ENCODE measurements at regions not wholly inside any gene's neighbourhood (a gene's known extent, or its start where the extent isn't known, plus 50 kb on each side); places are given as distances from the start of the nearest gene placed in this dataset.

GRCh38 chr3:141669434-141669833, 68.7 kb upstream of the RNF7 start:
- no peak for DNase-seq

DNA sequence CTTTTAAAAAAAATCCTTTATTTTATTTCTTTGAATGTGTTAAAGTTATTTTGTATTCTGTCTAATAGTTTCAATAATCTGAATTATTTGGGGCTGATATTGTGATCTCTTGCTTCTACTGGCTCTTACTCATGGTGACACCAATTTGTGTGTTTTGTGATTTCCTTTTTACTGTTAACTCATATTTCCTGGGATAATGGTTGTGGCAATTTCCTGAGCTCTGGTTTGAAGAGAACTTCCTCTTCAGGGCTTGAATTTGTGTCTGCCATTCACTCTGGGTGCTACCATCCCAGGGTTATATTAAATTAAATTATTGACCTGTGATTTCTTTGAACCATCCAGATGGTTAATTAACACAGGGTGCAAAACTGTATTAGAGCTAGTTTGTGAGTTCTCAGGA, 60.4 kb upstream of the RNF7 start:
- DNase-seq = no peak

DNA sequence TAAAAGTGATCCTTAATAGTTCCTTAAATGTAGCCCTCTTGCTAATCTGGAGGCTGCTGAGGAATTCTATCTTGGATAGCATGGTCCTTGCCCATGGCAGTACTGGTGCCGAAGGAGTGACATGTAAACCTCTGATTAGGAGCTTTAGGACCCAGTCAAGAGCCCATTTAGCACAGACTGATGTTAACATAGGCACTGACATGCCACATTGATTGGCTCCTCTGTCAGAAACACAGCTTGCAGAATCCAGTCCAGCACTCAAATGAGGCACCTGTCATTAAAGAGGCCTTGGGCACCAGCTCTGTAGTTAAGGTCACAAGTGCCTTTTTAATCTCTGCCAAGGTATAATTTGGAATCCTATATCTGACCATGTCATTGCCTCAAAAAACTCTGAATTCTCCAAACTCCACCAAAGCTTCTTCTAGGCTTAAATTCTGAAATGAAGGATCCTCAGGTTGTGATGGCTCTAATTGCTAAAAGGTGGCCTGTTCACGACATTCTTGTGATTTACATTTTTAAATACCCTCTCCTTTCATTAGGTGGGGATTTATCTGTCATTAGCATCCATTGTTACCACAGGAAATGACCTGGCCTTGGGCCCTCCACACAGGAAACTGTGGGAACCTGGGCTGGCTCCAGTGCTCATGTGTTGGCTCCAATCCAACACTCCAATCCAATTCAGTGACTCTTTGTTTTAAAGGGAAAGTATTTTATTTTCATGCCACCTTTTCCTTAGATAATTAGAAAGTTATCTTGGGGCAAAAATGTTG, 57.3 kb upstream of the RNF7 start:
- DNase-seq = peak; percentile 78

DNA sequence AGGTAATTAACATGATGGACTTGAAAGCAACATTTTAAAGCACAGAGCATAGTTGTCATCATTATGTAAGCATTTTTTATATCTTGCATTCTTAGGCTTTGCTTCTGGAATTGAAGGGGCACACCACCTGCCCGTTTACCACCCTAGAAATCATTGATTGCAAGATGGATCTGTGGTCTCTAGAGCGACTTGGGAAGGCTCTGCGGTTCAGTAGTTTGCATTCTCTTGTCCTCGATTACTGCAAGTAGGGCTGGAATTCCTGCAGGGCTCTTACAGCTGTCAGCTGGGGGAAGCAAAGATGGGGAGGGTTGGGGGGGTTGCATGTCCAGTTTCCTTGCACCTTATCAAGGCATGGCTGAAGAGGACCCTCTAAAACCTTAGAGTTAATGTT, 56.7 kb upstream of the RNF7 start:
- DNase-seq = no peak

DNA sequence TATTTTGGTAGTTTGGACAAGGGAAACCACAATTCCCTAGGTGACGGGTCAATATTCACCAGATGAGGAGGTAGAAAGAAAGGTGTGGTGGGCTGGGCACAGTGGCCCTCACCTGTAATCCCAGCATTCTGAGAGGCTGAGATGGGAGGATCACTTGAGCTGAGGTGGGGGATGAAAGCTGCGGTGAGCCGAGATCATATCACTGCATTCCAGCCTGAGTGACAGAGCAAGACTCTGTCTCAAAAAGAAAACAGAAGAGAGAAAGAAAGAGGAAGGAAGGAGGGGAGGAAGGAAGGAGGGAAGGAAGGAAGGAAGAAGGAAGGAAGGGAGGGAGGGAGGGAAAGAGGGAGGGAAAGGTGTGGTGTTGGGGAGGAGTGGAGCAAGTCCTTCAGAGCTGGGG, 56.1 kb upstream of the RNF7 start:
- no peak for DNase-seq

GRCh38 chr3:141682921-141683320, 55.2 kb upstream of the RNF7 start:
- no peak for DNase-seq

- DNase-seq = no peak
These were observed 53.3 kb upstream of the RNF7 start for GRCh38 chr3:141684758-141685157.

DNA sequence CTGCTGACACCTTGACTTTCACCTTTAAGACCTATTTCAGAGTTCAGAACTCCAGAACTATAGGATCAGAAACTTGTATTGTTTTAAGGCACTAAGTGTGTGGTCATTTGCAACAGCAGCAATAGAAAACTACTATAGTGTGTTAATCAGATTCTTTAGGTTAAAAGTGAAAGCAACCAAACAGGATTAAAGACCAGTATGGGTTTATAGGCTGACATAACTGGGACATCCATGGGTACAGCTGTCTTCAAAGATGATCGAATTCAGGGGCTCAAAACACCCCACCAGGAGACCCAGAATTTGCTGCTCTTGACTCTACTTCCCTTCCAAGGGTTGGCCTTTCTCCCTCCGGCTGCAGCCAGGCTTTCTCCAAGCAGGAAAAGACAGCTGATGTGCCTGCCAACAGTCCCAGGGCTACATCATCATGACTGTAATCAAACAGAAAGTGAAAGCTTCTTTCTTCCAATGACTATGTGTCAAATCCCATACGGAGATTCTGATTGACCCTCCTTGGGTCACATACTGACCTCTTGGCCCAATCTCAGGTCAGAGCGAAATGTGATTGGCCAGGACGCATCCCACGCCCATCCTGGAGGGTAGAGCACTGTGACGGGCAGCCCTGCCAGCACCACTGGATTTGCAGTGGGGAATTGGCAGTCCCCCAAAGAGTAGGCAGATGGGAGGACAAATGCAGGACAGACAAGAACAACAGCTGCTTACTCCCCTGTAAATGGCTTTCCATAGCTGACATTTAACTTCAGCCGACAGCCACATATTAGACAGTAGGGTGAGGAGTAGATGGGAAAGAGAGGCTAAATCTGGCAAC, 51.4 kb upstream of the RNF7 start:
- peak; percentile 73 for DNase-seq

All from EL (cell line).